GM23338 (cell line): ENCODE measurements at regions not wholly inside any gene's neighbourhood (a gene's known extent, or its start where the extent isn't known, plus 50 kb on each side); places are given as distances from the start of the nearest gene placed in this dataset.

ENCODE experiments used
- ATAC-seq: fragments of 200-7000 bp; cut with Tn5 transposase; 3 replicates; pipeline ENCODE4 v1.9.1; 2020
- DNase-seq: peaks from one replicate; pipeline ENCODE4 v3.0.0-alpha.2; 2015; ENCODE audit warnings: low spot score
- H2AFZ ChIP-seq: fragments of 200-600 bp; sonication (generic); 2 replicates; pipeline ENCODE4 v1.8.0; 2016; ENCODE audit warnings: antibody characterized with exemption, mild to moderate bottlenecking, moderate library complexity
- H3F3A ChIP-seq: fragments of 200-600 bp; sonication (generic); replicated peaks from 2 replicates; pipeline ENCODE4 v1.8.0; 2017; ENCODE audit warnings: antibody characterized with exemption, mixed run types, low read depth
- H3K27ac ChIP-seq: fragments of 200-600 bp; sonication (generic); 2 replicates; pipeline ENCODE4 v1.6.1; 2016; ENCODE audit warnings: low read depth
- H3K27me3 ChIP-seq: fragments of 200-600 bp; sonication (generic); 2 replicates; pipeline ENCODE4 v1.8.0; 2016; ENCODE audit warnings: mild to moderate bottlenecking, mixed run types, moderate library complexity; ENCODE audit not compliant: insufficient read depth
- H3K36me3 ChIP-seq: fragments of 200-600 bp; sonication (generic); 2 replicates; pipeline ENCODE4 v1.8.0; 2016; ENCODE audit warnings: mild to moderate bottlenecking; ENCODE audit not compliant: insufficient read depth
- H3K4me1 ChIP-seq: fragments of 200-600 bp; sonication (generic); 2 replicates; pipeline ENCODE4 v1.8.0; 2016; ENCODE audit warnings: mild to moderate bottlenecking, moderate library complexity; ENCODE audit not compliant: insufficient read depth
- H3K4me2 ChIP-seq: fragments of 200-600 bp; sonication (generic); 2 replicates; pipeline ENCODE4 v1.7.1; 2017; ENCODE audit warnings: mixed run types
- H3K4me3 ChIP-seq: fragments of 200-600 bp; sonication (generic); 2 replicates; pipeline ENCODE4 v1.6.1; 2016; ENCODE audit warnings: mixed run types
- H3K79me2 ChIP-seq: fragments of 200-600 bp; sonication (generic); replicated peaks from 2 replicates; pipeline ENCODE4 v1.8.0; 2017; ENCODE audit warnings: mild to moderate bottlenecking; ENCODE audit not compliant: insufficient read depth
- H3K9me2 ChIP-seq: fragments of 200-600 bp; sonication (generic); 2 replicates; pipeline ENCODE4 v1.8.0; 2017; ENCODE audit not compliant: insufficient read depth
- H4K20me1 ChIP-seq: fragments of 200-600 bp; sonication (generic); replicated peaks from 2 replicates; pipeline ENCODE4 v1.8.0; 2017; ENCODE audit warnings: mild to moderate bottlenecking; ENCODE audit not compliant: insufficient read depth
- H3K27ac Mint-ChIP-seq: 2 replicates; pipeline ENCODE4 v1.8.0; 2020; ENCODE audit warnings: inconsistent platforms, mild to moderate bottlenecking, moderate library complexity, mixed read lengths
- H3K27me3 Mint-ChIP-seq: 3 replicates; pipeline ENCODE4 v1.8.0; 2022; ENCODE audit warnings: low read depth, mild to moderate bottlenecking, moderate library complexity, mixed read lengths, inconsistent platforms; ENCODE audit not compliant: insufficient read depth, poor library complexity
- H3K36me3 Mint-ChIP-seq: 3 replicates; pipeline ENCODE4 v1.8.0; 2021; ENCODE audit warnings: low read depth, mild to moderate bottlenecking, inconsistent platforms, moderate library complexity, mixed read lengths
- H3K4me1 Mint-ChIP-seq: 3 replicates; pipeline ENCODE4 v1.8.0; 2020; ENCODE audit warnings: mild to moderate bottlenecking, inconsistent platforms, mixed read lengths
- H3K4me3 Mint-ChIP-seq: 3 replicates; pipeline ENCODE4 v1.8.0; 2021; ENCODE audit warnings: moderate library complexity, mild to moderate bottlenecking, inconsistent platforms, mixed read lengths
- H3K9me3 Mint-ChIP-seq: 3 replicates; pipeline ENCODE4 v1.8.0; 2020; ENCODE audit warnings: moderate library complexity, mild to moderate bottlenecking, inconsistent platforms, mixed read lengths
- CREB1 ChIP-seq: fragments of 250-450 bp; sonication (Bioruptor Pico); IDR thresholded peaks from 2 replicates; pipeline ENCODE4 v1.5.0; 2020; ENCODE audit warnings: low read depth, mild to moderate bottlenecking, moderate library complexity
- ETS1 ChIP-seq: IDR thresholded peaks from 2 replicates; pipeline ENCODE4 v1.6.1; 2016; ENCODE audit warnings: antibody characterized with exemption
- EZH2 ChIP-seq: fragments of 200-600 bp; sonication (generic); IDR thresholded peaks from one replicate; pipeline ENCODE4 v1.8.0; 2017; ENCODE audit warnings: antibody characterized with exemption, mild to moderate bottlenecking, low read depth; ENCODE audit not compliant: unreplicated experiment
- EZH2phosphoT487 ChIP-seq: fragments of 200-600 bp; sonication (generic); IDR thresholded peaks from one replicate; pipeline ENCODE4 v1.8.1; 2018; ENCODE audit warnings: antibody characterized with exemption; ENCODE audit not compliant: unreplicated experiment
- NANOG ChIP-seq: IDR thresholded peaks from 2 replicates; pipeline ENCODE4 v1.6.1; 2016; ENCODE audit warnings: antibody characterized with exemption, borderline replicate concordance
- POLR2AphosphoS5 ChIP-seq: IDR thresholded peaks from 2 replicates; pipeline ENCODE4 v1.6.1; 2016; ENCODE audit warnings: antibody characterized with exemption, low read depth
- REST ChIP-seq: IDR thresholded peaks from one replicate; pipeline ENCODE4 v1.6.1; 2018; ENCODE audit warnings: antibody characterized with exemption; ENCODE audit not compliant: unreplicated experiment
- ZNF114 ChIP-seq: fragments of 250-450 bp; sonication (Bioruptor Pico); IDR thresholded peaks from 2 replicates; pipeline ENCODE4 v1.5.0; 2020; ENCODE audit warnings: mild to moderate bottlenecking, moderate library complexity
- ZNF331 ChIP-seq: fragments of 250-450 bp; sonication (Bioruptor Pico); IDR thresholded peaks from 2 replicates; pipeline ENCODE4 v1.5.0; 2020; ENCODE audit warnings: low read depth, mild to moderate bottlenecking, moderate library complexity
- ZNF462 ChIP-seq: fragments of 250-450 bp; sonication (Bioruptor Pico); IDR thresholded peaks from 2 replicates; pipeline ENCODE4 v1.5.0; 2020; ENCODE audit warnings: mild to moderate bottlenecking, moderate library complexity

DNA sequence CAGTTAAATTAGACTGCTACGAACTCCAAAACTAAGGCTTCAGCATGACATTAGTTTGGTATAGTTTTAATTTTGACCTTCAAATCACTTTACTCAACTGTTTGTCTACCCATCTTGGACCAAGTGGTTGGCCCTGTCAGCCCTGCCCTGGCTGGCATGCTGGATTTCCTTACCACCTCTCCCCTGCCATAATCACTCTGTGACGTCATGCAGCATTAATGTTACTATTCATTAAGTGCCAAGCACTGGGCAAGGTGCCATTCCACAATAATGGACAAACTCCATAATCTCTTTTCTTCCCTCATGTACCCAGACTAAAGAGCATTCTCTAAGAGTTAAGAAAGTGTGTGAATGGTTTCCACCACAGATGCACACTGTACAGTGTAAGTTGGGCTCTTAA, 277.0 kb upstream of the INTU start (continued):
- TF ChIP-seq ZNF462 (CRISPR knock-in tag), result no peak
- no peak for TF ChIP-seq CREB1 (CRISPR knock-in tag)
- no peak for TF ChIP-seq ZNF331 (CRISPR knock-in tag)
- no peak for TF ChIP-seq ZNF114

GRCh38 chr4:127357765-127358164, 275.0 kb upstream of the INTU start:
- Mint-ChIP-seq H3K27me3 (no peaks in the 10 kb centered on the region), H3K27ac (no peak overlapping the region), H3K9me3 (no peaks in the 10 kb centered on the region; the same call in 2 of the 3 replicates), H3K4me1 (no peaks in the 10 kb centered on the region), H3K36me3 (no peaks in the 10 kb centered on the region), H3K4me3 (no peak overlapping the region)
- no peaks in the 10 kb centered on the region for H3K79me2 ChIP-seq
- no peaks in the 10 kb centered on the region for H4K20me1 ChIP-seq
- H3K27me3 ChIP-seq, result no peaks in the 10 kb centered on the region
- H3K4me1 ChIP-seq, result no peaks in the 10 kb centered on the region
- H3F3A ChIP-seq, result no peaks in the 10 kb centered on the region
- H3K4me3 ChIP-seq, result no peak overlapping the region
- no peaks in the 10 kb centered on the region; the same call in 1 of the 2 replicates for H3K9me2 ChIP-seq
- H3K4me2 ChIP-seq, result no peak overlapping the region
- H3K27ac ChIP-seq, result no peak overlapping the region
- H2AFZ ChIP-seq, result no peak overlapping the region
- no peaks in the 10 kb centered on the region for H3K36me3 ChIP-seq
- DNase-seq (no peak), ATAC-seq (no peak)
- TF ChIP-seq EZH2phosphoT487, result no peak
- no peak for TF ChIP-seq ZNF114
- no peak for TF ChIP-seq NANOG
- no peak for TF ChIP-seq POLR2AphosphoS5
- TF ChIP-seq REST, result no peak
- TF ChIP-seq CREB1 (CRISPR knock-in tag), result no peak
- no peak for TF ChIP-seq EZH2
- TF ChIP-seq ETS1, result no peak
- TF ChIP-seq ZNF331 (CRISPR knock-in tag), result no peak
